HG03457 (cell line): ENCODE measurements at regions not wholly inside any gene's neighbourhood (a gene's known extent, or its start where the extent isn't known, plus 50 kb on each side); places are given as distances from the start of the nearest gene placed in this dataset.

Experiments used
- ATAC-seq: cut with Tn5 transposase; IDR thresholded peaks from one replicate; pipeline ENCODE4 v1.9.1; 2021; ENCODE audit warnings: moderate number of reproducible peaks; ENCODE audit not compliant: unreplicated experiment

- ATAC-seq: no peak
Measured at GRCh38 chr21:23706431-23706830, 1900.8 kb downstream of the MRPL39 start.

- no peak for ATAC-seq
Measured at GRCh38 chr21:23699402-23699801, 1907.9 kb downstream of the MRPL39 start.

- no peak for ATAC-seq
Measured at GRCh38 chr21:23698619-23699018, 1908.7 kb downstream of the MRPL39 start.

GRCh38 chr21:23695443-23695842 is 1911.8 kb downstream of the MRPL39 start:
- no peak for ATAC-seq

- ATAC-seq: no peak
Measured at GRCh38 chr21:23694390-23694789, 1912.9 kb downstream of the MRPL39 start.

GRCh38 chr21:23690316-23690715 is 1917.0 kb downstream of the MRPL39 start:
- ATAC-seq: no peak

- no peak for ATAC-seq
Measured at GRCh38 chr21:23686737-23687523, 1920.4 kb downstream of the MRPL39 start.

- no peak for ATAC-seq
Measured at GRCh38 chr21:23684431-23684830, 1922.8 kb downstream of the MRPL39 start.

GRCh38 chr21:23664193-23664694 is 1943.0 kb downstream of the MRPL39 start:
- ATAC-seq: no peak

GRCh38 chr21:23660560-23660959 is 1946.7 kb downstream of the MRPL39 start:
- no peak for ATAC-seq

- ATAC-seq: no peak
Measured at GRCh38 chr21:23644768-23645167, 1962.5 kb downstream of the MRPL39 start.

GRCh38 chr21:23639721-23640120 is 1967.6 kb downstream of the MRPL39 start:
- no peak for ATAC-seq

- ATAC-seq: no peak
Measured at GRCh38 chr21:23638131-23638695, 1969.1 kb downstream of the MRPL39 start.

GRCh38 chr21:23633447-23633940 is 1973.8 kb downstream of the MRPL39 start:
- no peak for ATAC-seq

GRCh38 chr21:23624281-23624680 is 1983.0 kb downstream of the MRPL39 start:
- no peak for ATAC-seq

- no peak for ATAC-seq
Measured at GRCh38 chr21:23613014-23613413, 1994.3 kb downstream of the MRPL39 start.

GRCh38 chr21:23612210-23612609 is 1995.1 kb downstream of the MRPL39 start:
- no peak for ATAC-seq

GRCh38 chr21:23607782-23608431 is 1999.4 kb downstream of the MRPL39 start:
- no peak for ATAC-seq

GRCh38 chr21:23601549-23601948 is 2005.7 kb downstream of the MRPL39 start:
- no peak for ATAC-seq

GRCh38 chr21:23593582-23593981 is 2013.7 kb downstream of the MRPL39 start:
- ATAC-seq: no peak

GRCh38 chr21:23585419-23585818 is 2021.9 kb downstream of the MRPL39 start:
- ATAC-seq: no peak

- no peak for ATAC-seq
Measured at GRCh38 chr21:23579573-23579972, 2027.7 kb downstream of the MRPL39 start.
